ENCODE measurements at regions not wholly inside any gene's neighbourhood (a gene's known extent, or its start where the extent isn't known, plus 50 kb on each side); places are given as distances from the start of the nearest gene placed in this dataset.

- DNase-seq (ENCODE audit: low read depth): no peak
Observed at GRCh38 chr1:60126723-60127122, 53.2 kb upstream of the C1orf87 start.
